A673 (cell line): ENCODE measurements at regions not wholly inside any gene's neighbourhood (a gene's known extent, or its start where the extent isn't known, plus 50 kb on each side); places are given as distances from the start of the nearest gene placed in this dataset.

Experiments used
- BruUV-seq: library from RNA; stranded (reverse); fragments of 400-500 nt; replicated peaks from 2 replicates; lab custom pipeline; 2021; lab: Mats Ljungman, UMichigan
- CTCF ChIA-PET: fragments of 300-600 bp; sonication (Branson Sonifier 250); formaldehyde crosslinking; loops from one replicate; lab custom pipeline; 2022; ENCODE audit warnings: antibody characterized with exemption; lab: Charles Lee
- POLR2A ChIA-PET: fragments of 300-600 bp; sonication (Branson Sonifier 250); formaldehyde crosslinking; loops from one replicate; lab custom pipeline; 2022; ENCODE audit warnings: antibody characterized with exemption; ENCODE audit not compliant: low non-redundant PET; lab: Charles Lee
- DNase-seq: peaks from one replicate; pipeline ENCODE4 v3.0.0-alpha.2; 2015; ENCODE audit warnings: low spot score
- H3K27ac ChIP-seq: fragments of 200-600 bp; sonication (generic); 2 replicates; pipeline ENCODE4 v1.5.1; 2016; ENCODE audit warnings: mixed run types, low read depth, mild to moderate bottlenecking, mixed read lengths, antibody characterized with exemption, low read length; ENCODE audit not compliant: poor library complexity, severe bottlenecking
- H3K27me3 ChIP-seq: fragments of 200-600 bp; sonication (generic); replicated peaks from 2 replicates; pipeline ENCODE4 v1.6.1; 2017; ENCODE audit warnings: mixed run types, low read depth, mild to moderate bottlenecking, mixed read lengths, antibody characterized with exemption, low read length; ENCODE audit not compliant: insufficient read depth, poor library complexity
- H3K36me3 ChIP-seq: fragments of 200-600 bp; sonication (generic); 2 replicates; pipeline ENCODE4 v1.6.1; 2016; ENCODE audit warnings: mixed run types, mild to moderate bottlenecking, mixed read lengths, antibody characterized with exemption, low read length; ENCODE audit not compliant: insufficient read depth, poor library complexity, severe bottlenecking
- H3K4me1 ChIP-seq: fragments of 200-600 bp; sonication (generic); 2 replicates; pipeline ENCODE4 v1.6.1; 2017; ENCODE audit warnings: mixed run types, mild to moderate bottlenecking, mixed read lengths, antibody characterized with exemption, low read length; ENCODE audit not compliant: insufficient read depth, poor library complexity, severe bottlenecking
- H3K4me3 ChIP-seq: fragments of 200-600 bp; sonication (generic); 2 replicates; pipeline ENCODE4 v1.5.1; 2016; ENCODE audit warnings: low read depth, mixed run types, mild to moderate bottlenecking, mixed read lengths, low read length; ENCODE audit not compliant: poor library complexity, severe bottlenecking
- H3K9me3 ChIP-seq: fragments of 200-600 bp; sonication (generic); 2 replicates; pipeline ENCODE4 v1.6.1; 2016; ENCODE audit warnings: mixed run types, low read depth, mild to moderate bottlenecking, mixed read lengths, antibody characterized with exemption, low read length; ENCODE audit not compliant: poor library complexity, severe bottlenecking
- EZH2 ChIP-seq: fragments of 200-600 bp; sonication (generic); IDR thresholded peaks from 2 replicates; pipeline ENCODE4 v1.6.1; 2017; ENCODE audit warnings: borderline replicate concordance, low read depth, mild to moderate bottlenecking, mixed read lengths, antibody characterized with exemption, low read length; ENCODE audit not compliant: poor library complexity, severe bottlenecking
- intact Hi-C: fragments of 100-400 bp; cut with micrococcal nuclease; formaldehyde crosslinking; loops from one replicate; pipeline ENCODE4 v1.10.0; 2022; ENCODE audit not compliant: unreplicated experiment
- TF ChIP-seq, protein P1 (sequence below): fragments of 300-800, 200-600 bp; sonication (generic); conservative IDR thresholded peaks from 2 replicates; pipeline ENCODE4 v1.5.1; 2017; ENCODE audit warnings: low read depth, mild to moderate bottlenecking, antibody characterized with exemption, low read length, moderate library complexity, mixed read lengths

- H3K4me3 ChIP-seq = no peak overlapping the region
- no peaks in the 10 kb centered on the region for H3K4me1 ChIP-seq
- no peaks in the 10 kb centered on the region for H3K36me3 ChIP-seq
- no peaks in the 10 kb centered on the region for H3K27me3 ChIP-seq
- CTCF ChIA-PET = no interaction called here
- DNase-seq = no peak
- intact Hi-C loops = no loop called here
- H3K9me3 ChIP-seq = no peaks in the 10 kb centered on the region
- H3K27ac ChIP-seq = no peak overlapping the region
- POLR2A ChIA-PET = no interaction called here
- BruUV-seq = no TSS peak
- TF ChIP-seq EZH2 = no peak
- TF ChIP-seq, protein P1, sequence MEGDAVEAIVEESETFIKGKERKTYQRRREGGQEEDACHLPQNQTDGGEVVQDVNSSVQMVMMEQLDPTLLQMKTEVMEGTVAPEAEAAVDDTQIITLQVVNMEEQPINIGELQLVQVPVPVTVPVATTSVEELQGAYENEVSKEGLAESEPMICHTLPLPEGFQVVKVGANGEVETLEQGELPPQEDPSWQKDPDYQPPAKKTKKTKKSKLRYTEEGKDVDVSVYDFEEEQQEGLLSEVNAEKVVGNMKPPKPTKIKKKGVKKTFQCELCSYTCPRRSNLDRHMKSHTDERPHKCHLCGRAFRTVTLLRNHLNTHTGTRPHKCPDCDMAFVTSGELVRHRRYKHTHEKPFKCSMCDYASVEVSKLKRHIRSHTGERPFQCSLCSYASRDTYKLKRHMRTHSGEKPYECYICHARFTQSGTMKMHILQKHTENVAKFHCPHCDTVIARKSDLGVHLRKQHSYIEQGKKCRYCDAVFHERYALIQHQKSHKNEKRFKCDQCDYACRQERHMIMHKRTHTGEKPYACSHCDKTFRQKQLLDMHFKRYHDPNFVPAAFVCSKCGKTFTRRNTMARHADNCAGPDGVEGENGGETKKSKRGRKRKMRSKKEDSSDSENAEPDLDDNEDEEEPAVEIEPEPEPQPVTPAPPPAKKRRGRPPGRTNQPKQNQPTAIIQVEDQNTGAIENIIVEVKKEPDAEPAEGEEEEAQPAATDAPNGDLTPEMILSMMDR = no peak
These were observed 212.3 kb upstream of the ATP10B start for GRCh38 chr5:161064297-161064696.

- no TSS peak for BruUV-seq
- DNase-seq = no peak
- Histone ChIP-seq H3K27me3 (no peaks in the 10 kb centered on the region), H3K9me3 (no peaks in the 10 kb centered on the region), H3K4me1 (no peaks in the 10 kb centered on the region), H3K4me3 (no peak overlapping the region), H3K27ac (no peak overlapping the region), H3K36me3 (no peaks in the 10 kb centered on the region)
- ChIA-PET CTCF (no interaction called here), POLR2A (no interaction called here)
- no peak for TF ChIP-seq EZH2
- TF ChIP-seq, protein P1 = no peak
- intact Hi-C loops = no loop called here
These were observed 206.8 kb upstream of the ATP10B start for GRCh38 chr5:161058781-161059180.

GRCh38 chr5:161051920-161052500 lies 200.0 kb upstream of the ATP10B start:
- Histone ChIP-seq H3K4me3 (no peak overlapping the region), H3K9me3 (no peaks in the 10 kb centered on the region), H3K4me1 (no peaks in the 10 kb centered on the region), H3K27me3 (no peaks in the 10 kb centered on the region), H3K27ac (no peak overlapping the region), H3K36me3 (no peaks in the 10 kb centered on the region)
- intact Hi-C loops = no loop called here
- ChIA-PET CTCF (no interaction called here), POLR2A (no interaction called here)
- TF ChIP-seq, protein P1 = no peak
- TF ChIP-seq EZH2 = no peak
- no TSS peak for BruUV-seq
- DNase-seq = no peak
